ENCODE measurements at regions not wholly inside any gene's neighbourhood (a gene's known extent, or its start where the extent isn't known, plus 50 kb on each side); places are given as distances from the start of the nearest gene placed in this dataset.
A peak's percentile ranks its signal among the peaks of the same experiment; 100 is the strongest.

DNA sequence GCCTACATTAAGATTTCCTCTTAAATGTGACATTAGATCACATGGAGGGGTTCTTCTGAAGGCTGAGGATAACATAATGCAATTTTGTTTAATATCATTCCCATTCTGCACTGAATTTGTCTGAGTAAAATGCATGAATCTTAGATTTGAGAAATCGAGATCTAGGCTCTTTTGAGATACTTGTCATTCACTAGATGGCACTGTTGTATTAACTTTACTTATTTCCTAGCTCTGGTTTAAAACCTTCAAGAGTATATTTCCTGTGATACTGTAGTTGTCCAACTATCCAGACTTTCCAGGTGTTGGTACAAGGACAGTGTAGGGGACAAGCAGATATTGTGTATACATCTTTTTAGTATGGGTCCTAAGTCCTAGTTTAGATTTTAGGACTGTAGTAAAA is 91.7 kb upstream of the SEL1L start:
- ChIA-PET POLR2A (interaction anchor here (1.0 kb wide), 1 partner anchor 9 kb away, joined by 3 read pairs; no protein-coding TSS in a partner anchor), CTCF (interaction anchor here (0.6 to 1.9 kb wide), 11 partner anchors 11 to 366 kb away, joined by 3 to 14 read pairs (median 4); partner anchors contain the start of gene SEL1L)
- Mint-ChIP-seq H3K27ac (no peak overlapping the region), H3K27me3 (ENCODE audit: low read depth) (no peaks in the 10 kb centered on the region), H3K4me3 (no peak overlapping the region), H3K4me1 (no peaks in the 10 kb centered on the region), H3K36me3 (no peaks in the 10 kb centered on the region), H3K9me3 (peaks cover 10% of the 10 kb centered on the region)
- DNase-seq (ENCODE audit: low spot score): no peak
- ATAC-seq: peak; percentile 56
- TF ChIP-seq EMX1 (CRISPR knock-in tag; IDR thresholded peaks at IDR 0.05) (no peak), NFE2L1 (CRISPR knock-in tag; IDR thresholded peaks at IDR 0.05) (no peak), JUN (CRISPR knock-in tag; IDR thresholded peaks at IDR 0.05) (no peak), PRRX2 (CRISPR knock-in tag; IDR thresholded peaks at IDR 0.05) (no peak), ATF1 (CRISPR knock-in tag; IDR thresholded peaks at IDR 0.05) (no peak), JAZF1 (CRISPR knock-in tag; IDR thresholded peaks at IDR 0.05) (no peak)
- TF ChIP-seq, protein P1, sequence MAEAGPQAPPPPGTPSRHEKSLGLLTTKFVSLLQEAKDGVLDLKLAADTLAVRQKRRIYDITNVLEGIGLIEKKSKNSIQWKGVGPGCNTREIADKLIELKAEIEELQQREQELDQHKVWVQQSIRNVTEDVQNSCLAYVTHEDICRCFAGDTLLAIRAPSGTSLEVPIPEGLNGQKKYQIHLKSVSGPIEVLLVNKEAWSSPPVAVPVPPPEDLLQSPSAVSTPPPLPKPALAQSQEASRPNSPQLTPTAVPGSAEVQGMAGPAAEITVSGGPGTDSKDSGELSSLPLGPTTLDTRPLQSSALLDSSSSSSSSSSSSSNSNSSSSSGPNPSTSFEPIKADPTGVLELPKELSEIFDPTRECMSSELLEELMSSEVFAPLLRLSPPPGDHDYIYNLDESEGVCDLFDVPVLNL (CRISPR knock-in tag; IDR thresholded peaks at IDR 0.05; ENCODE audit: borderline replicate concordance, low read depth): no peak
- TF ChIP-seq, protein P2, sequence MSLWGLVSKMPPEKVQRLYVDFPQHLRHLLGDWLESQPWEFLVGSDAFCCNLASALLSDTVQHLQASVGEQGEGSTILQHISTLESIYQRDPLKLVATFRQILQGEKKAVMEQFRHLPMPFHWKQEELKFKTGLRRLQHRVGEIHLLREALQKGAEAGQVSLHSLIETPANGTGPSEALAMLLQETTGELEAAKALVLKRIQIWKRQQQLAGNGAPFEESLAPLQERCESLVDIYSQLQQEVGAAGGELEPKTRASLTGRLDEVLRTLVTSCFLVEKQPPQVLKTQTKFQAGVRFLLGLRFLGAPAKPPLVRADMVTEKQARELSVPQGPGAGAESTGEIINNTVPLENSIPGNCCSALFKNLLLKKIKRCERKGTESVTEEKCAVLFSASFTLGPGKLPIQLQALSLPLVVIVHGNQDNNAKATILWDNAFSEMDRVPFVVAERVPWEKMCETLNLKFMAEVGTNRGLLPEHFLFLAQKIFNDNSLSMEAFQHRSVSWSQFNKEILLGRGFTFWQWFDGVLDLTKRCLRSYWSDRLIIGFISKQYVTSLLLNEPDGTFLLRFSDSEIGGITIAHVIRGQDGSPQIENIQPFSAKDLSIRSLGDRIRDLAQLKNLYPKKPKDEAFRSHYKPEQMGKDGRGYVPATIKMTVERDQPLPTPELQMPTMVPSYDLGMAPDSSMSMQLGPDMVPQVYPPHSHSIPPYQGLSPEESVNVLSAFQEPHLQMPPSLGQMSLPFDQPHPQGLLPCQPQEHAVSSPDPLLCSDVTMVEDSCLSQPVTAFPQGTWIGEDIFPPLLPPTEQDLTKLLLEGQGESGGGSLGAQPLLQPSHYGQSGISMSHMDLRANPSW (CRISPR knock-in tag; conservative IDR thresholded peaks at IDR 0.05; ENCODE audit: low read depth): no peak
- TF ChIP-seq, protein P3, sequence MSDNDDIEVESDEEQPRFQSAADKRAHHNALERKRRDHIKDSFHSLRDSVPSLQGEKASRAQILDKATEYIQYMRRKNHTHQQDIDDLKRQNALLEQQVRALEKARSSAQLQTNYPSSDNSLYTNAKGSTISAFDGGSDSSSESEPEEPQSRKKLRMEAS (CRISPR knock-in tag; IDR thresholded peaks at IDR 0.05): no peak
- TF ChIP-seq, protein P4, sequence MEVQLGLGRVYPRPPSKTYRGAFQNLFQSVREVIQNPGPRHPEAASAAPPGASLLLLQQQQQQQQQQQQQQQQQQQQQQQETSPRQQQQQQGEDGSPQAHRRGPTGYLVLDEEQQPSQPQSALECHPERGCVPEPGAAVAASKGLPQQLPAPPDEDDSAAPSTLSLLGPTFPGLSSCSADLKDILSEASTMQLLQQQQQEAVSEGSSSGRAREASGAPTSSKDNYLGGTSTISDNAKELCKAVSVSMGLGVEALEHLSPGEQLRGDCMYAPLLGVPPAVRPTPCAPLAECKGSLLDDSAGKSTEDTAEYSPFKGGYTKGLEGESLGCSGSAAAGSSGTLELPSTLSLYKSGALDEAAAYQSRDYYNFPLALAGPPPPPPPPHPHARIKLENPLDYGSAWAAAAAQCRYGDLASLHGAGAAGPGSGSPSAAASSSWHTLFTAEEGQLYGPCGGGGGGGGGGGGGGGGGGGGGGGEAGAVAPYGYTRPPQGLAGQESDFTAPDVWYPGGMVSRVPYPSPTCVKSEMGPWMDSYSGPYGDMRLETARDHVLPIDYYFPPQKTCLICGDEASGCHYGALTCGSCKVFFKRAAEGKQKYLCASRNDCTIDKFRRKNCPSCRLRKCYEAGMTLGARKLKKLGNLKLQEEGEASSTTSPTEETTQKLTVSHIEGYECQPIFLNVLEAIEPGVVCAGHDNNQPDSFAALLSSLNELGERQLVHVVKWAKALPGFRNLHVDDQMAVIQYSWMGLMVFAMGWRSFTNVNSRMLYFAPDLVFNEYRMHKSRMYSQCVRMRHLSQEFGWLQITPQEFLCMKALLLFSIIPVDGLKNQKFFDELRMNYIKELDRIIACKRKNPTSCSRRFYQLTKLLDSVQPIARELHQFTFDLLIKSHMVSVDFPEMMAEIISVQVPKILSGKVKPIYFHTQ (CRISPR knock-in tag; IDR thresholded peaks at IDR 0.05): no peak

DNA sequence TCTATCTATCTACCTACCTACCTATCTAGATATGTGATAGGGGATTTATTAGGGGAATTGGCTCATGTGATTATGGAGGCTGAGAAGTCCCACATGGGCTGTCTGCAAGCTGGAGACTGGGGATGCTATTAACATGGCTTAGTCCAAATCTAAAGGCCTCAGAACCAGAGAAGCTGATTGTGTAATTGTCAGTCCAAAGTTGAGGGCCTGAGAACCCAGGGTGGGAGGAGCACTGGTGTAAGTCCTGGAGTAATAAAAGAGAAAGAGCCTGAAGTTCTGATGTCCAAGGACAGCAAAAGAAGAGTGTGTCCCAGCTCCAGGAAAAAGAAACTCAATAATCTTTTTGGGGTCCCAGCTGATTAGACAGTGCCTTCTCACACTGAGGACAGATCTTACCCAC is 98.5 kb upstream of the SEL1L start:
- Mint-ChIP-seq H3K27ac (no peak overlapping the region), H3K36me3 (no peaks in the 10 kb centered on the region), H3K4me1 (no peaks in the 10 kb centered on the region), H3K27me3 (ENCODE audit: low read depth) (no peaks in the 10 kb centered on the region), H3K9me3 (peaks cover 4% of the 10 kb centered on the region; the same call in 1 of the 2 replicates), H3K4me3 (no peak overlapping the region)
- CTCF ChIA-PET: no interaction called here
- DNase-seq (ENCODE audit: low spot score) (no peak), ATAC-seq (no peak)
- TF ChIP-seq CBFB (CRISPR knock-in tag; IDR thresholded peaks at IDR 0.05; ENCODE audit: low read depth) (no peak), NR1H2 (CRISPR knock-in tag; IDR thresholded peaks at IDR 0.05) (no peak), ZNF219 (CRISPR knock-in tag; IDR thresholded peaks at IDR 0.05; ENCODE audit: borderline replicate concordance) (no peak)
- TF ChIP-seq, protein P5, sequence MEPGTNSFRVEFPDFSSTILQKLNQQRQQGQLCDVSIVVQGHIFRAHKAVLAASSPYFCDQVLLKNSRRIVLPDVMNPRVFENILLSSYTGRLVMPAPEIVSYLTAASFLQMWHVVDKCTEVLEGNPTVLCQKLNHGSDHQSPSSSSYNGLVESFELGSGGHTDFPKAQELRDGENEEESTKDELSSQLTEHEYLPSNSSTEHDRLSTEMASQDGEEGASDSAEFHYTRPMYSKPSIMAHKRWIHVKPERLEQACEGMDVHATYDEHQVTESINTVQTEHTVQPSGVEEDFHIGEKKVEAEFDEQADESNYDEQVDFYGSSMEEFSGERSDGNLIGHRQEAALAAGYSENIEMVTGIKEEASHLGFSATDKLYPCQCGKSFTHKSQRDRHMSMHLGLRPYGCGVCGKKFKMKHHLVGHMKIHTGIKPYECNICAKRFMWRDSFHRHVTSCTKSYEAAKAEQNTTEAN (CRISPR knock-in tag; IDR thresholded peaks at IDR 0.05): no peak
- POLR2A ChIA-PET: no interaction called here

DNA sequence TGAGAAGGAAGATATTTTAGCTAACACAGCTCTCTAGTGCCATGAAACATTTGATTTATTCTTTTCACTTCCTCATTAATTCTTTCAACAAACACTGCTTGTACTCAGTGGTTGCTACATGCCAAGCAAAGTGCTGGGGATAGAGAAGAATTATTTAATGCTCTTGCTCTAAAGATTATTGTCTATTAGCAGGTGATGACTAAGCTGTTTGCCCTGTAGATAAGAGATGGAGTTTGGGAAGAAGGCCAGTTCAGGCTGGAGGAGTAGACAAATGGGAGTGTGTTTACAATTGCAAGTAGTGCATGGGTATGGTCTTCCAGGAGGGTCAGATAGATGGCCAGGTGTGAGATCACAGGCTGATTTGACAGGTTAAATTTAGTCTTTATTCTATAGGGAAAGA is 99.8 kb upstream of the SEL1L start:
- DNase-seq (ENCODE audit: low spot score) (no peak), ATAC-seq (no peak)
- H3K36me3 Mint-ChIP-seq: no peaks in the 10 kb centered on the region
- no peaks in the 10 kb centered on the region for H3K4me1 Mint-ChIP-seq
- H3K27me3 Mint-ChIP-seq (ENCODE audit: low read depth): no peaks in the 10 kb centered on the region
- H3K9me3 Mint-ChIP-seq: peaks cover 4% of the 10 kb centered on the region; the same call in 1 of the 2 replicates
- H3K27ac Mint-ChIP-seq: no peak overlapping the region
- POLR2A ChIA-PET: no interaction called here
- CTCF ChIA-PET: no interaction called here
- H3K4me3 Mint-ChIP-seq: no peak overlapping the region
- no peak for TF ChIP-seq JUN (CRISPR knock-in tag; IDR thresholded peaks at IDR 0.05)
- TF ChIP-seq PRRX2 (CRISPR knock-in tag; IDR thresholded peaks at IDR 0.05): no peak
- no peak for TF ChIP-seq ZBTB21 (CRISPR knock-in tag; IDR thresholded peaks at IDR 0.05; ENCODE audit: borderline replicate concordance)
- TF ChIP-seq, protein P6, sequence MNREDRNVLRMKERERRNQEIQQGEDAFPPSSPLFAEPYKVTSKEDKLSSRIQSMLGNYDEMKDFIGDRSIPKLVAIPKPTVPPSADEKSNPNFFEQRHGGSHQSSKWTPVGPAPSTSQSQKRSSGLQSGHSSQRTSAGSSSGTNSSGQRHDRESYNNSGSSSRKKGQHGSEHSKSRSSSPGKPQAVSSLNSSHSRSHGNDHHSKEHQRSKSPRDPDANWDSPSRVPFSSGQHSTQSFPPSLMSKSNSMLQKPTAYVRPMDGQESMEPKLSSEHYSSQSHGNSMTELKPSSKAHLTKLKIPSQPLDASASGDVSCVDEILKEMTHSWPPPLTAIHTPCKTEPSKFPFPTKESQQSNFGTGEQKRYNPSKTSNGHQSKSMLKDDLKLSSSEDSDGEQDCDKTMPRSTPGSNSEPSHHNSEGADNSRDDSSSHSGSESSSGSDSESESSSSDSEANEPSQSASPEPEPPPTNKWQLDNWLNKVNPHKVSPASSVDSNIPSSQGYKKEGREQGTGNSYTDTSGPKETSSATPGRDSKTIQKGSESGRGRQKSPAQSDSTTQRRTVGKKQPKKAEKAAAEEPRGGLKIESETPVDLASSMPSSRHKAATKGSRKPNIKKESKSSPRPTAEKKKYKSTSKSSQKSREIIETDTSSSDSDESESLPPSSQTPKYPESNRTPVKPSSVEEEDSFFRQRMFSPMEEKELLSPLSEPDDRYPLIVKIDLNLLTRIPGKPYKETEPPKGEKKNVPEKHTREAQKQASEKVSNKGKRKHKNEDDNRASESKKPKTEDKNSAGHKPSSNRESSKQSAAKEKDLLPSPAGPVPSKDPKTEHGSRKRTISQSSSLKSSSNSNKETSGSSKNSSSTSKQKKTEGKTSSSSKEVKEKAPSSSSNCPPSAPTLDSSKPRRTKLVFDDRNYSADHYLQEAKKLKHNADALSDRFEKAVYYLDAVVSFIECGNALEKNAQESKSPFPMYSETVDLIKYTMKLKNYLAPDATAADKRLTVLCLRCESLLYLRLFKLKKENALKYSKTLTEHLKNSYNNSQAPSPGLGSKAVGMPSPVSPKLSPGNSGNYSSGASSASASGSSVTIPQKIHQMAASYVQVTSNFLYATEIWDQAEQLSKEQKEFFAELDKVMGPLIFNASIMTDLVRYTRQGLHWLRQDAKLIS (CRISPR knock-in tag; IDR thresholded peaks at IDR 0.05; ENCODE audit: borderline replicate concordance): no peak
- TF ChIP-seq, protein P5 (CRISPR knock-in tag; IDR thresholded peaks at IDR 0.05): no peak

Measured in WTC11 (cell line).